ENCODE measurements at regions not wholly inside any gene's neighbourhood (a gene's known extent, or its start where the extent isn't known, plus 50 kb on each side); places are given as distances from the start of the nearest gene placed in this dataset.

DNA sequence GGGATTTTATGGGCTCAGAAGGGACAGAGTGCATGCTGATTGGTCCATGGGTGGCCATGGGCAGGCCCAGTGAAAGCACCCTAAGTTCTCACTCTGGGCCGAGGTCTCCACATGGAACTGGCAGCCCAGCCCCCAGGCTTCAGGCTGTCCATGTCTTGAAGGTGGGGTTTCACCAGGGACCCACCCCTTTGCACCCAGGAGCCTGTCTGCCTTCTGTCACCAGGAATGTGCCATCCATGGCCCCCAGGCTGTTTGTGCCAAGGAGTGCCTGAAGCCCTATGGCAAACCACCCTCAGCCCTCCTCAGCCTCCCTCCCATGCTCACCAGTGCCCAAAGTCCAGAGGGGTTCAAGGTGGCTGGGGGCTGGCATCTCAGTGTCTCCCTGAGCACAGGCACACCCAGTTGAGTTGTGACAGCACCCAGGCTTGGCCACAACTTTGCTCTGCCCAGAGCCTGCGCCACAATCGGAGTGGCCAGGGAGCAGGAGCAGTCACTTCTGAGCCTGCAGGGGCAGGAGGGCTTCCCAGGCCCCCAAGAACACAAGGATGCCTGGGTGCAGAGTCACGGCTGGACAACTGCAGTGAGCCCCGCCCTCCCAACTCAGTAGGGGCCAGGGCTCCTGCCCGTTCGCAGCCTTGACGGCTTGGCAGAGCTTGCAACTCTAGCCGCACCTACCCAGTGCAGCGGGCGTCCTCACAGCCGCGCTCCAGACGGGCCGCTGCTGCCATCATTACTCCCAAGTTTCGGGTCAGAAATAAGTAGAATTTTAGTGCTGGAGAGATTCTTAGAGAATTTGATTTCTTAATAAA lies 185.3 kb upstream of the NUDT6 start (continued):
- TF ChIP-seq POLR2AphosphoS2 (conservative IDR thresholded peaks at IDR 0.05; ENCODE audit: low read length) (no peak), NR3C1 (IDR thresholded peaks at IDR 0.05) (no peak)

DNA sequence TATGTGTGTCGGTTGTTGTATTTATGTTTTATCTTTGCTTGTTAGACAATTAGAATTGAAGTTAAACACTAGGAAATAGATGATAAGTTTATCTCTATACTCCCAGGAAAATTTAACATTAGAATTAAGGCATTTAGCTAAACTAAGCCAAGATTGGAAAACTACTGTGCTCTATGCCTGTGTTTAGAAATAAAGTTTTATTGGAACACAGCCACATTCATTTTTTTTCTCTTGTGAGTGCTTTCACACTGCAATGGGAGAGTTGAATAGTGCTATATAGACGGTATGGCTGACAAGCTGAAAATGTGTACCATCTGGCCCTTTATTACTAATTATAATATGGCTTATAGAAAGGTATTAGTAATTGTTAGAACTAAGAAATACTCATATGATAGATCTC lies 186.7 kb upstream of the NUDT6 start:
- Histone ChIP-seq H3K4me3 (no peak overlapping the region), H3K9me3 (no peaks in the 10 kb centered on the region), H3K4me2 (no peak overlapping the region), H3K27ac (no peak overlapping the region; a peak in 1 of 6 replicates), H3K4me1 (no peaks in the 10 kb centered on the region)
- CTCF ChIA-PET = interaction anchor here (0.5 kb wide), 1 partner anchor 27 kb away, joined by 3 read pairs; no protein-coding TSS in a partner anchor
- ATAC-seq (no peak), DNase-seq (ENCODE audit: low read depth in 1 of 2, low spot score in 1 of 2) (no peak), FAIRE-seq (no peak)
- 80% methylated on average over 2 of the region's 2 CpGs for WGBS (ENCODE audit: missing lambda C conversion rate)
- TF ChIP-seq FOSB (CRISPR knock-in tag; IDR thresholded peaks at IDR 0.05) (no peak), ZSCAN20 (CRISPR knock-in tag; IDR thresholded peaks at IDR 0.05) (no peak), CEBPB (IDR thresholded peaks at IDR 0.05) (no peak), TP53 (CRISPR knock-in tag; IDR thresholded peaks at IDR 0.05) (no peak), HOXB5 (CRISPR knock-in tag; IDR thresholded peaks at IDR 0.05) (no peak), GATA3 (IDR thresholded peaks at IDR 0.05; ENCODE audit: borderline replicate concordance) (no peak), CBX2 (IDR thresholded peaks at IDR 0.05; ENCODE audit: borderline replicate concordance, low read depth) (no peak), HEYL (CRISPR knock-in tag; IDR thresholded peaks at IDR 0.05) (no peak), HOXB13 (CRISPR knock-in tag; IDR thresholded peaks at IDR 0.05; ENCODE audit: low read depth) (no peak), ZNF302 (CRISPR knock-in tag; IDR thresholded peaks at IDR 0.05) (no peak), FOSL2 (IDR thresholded peaks at IDR 0.05) (no peak), FOSL2 (CRISPR knock-in tag; IDR thresholded peaks at IDR 0.05) (no peak), BHLHE40 (IDR thresholded peaks at IDR 0.05; ENCODE audit: low read depth, low read length) (no peak), CBX8 (IDR thresholded peaks at IDR 0.05) (no peak), CHD2 (IDR thresholded peaks at IDR 0.05; ENCODE audit: low read length, partially characterized antibody) (no peak), KDM1A (IDR thresholded peaks at IDR 0.05; ENCODE audit: low read depth) (no peak)
- TF ChIP-seq, protein P1, sequence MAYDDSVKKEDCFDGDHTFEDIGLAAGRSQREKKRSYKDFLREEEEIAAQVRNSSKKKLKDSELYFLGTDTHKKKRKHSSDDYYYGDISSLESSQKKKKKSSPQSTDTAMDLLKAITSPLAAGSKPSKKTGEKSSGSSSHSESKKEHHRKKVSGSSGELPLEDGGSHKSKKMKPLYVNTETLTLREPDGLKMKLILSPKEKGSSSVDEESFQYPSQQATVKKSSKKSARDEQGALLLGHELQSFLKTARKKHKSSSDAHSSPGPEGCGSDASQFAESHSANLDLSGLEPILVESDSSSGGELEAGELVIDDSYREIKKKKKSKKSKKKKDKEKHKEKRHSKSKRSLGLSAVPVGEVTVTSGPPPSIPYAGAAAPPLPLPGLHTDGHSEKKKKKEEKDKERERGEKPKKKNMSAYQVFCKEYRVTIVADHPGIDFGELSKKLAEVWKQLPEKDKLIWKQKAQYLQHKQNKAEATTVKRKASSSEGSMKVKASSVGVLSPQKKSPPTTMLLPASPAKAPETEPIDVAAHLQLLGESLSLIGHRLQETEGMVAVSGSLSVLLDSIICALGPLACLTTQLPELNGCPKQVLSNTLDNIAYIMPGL (CRISPR knock-in tag; IDR thresholded peaks at IDR 0.05; ENCODE audit: borderline replicate concordance) = no peak
- TF ChIP-seq, protein P2, sequence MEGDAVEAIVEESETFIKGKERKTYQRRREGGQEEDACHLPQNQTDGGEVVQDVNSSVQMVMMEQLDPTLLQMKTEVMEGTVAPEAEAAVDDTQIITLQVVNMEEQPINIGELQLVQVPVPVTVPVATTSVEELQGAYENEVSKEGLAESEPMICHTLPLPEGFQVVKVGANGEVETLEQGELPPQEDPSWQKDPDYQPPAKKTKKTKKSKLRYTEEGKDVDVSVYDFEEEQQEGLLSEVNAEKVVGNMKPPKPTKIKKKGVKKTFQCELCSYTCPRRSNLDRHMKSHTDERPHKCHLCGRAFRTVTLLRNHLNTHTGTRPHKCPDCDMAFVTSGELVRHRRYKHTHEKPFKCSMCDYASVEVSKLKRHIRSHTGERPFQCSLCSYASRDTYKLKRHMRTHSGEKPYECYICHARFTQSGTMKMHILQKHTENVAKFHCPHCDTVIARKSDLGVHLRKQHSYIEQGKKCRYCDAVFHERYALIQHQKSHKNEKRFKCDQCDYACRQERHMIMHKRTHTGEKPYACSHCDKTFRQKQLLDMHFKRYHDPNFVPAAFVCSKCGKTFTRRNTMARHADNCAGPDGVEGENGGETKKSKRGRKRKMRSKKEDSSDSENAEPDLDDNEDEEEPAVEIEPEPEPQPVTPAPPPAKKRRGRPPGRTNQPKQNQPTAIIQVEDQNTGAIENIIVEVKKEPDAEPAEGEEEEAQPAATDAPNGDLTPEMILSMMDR (IDR thresholded peaks at IDR 0.05) = no peak
- POLR2A ChIA-PET = no interaction called here

DNA sequence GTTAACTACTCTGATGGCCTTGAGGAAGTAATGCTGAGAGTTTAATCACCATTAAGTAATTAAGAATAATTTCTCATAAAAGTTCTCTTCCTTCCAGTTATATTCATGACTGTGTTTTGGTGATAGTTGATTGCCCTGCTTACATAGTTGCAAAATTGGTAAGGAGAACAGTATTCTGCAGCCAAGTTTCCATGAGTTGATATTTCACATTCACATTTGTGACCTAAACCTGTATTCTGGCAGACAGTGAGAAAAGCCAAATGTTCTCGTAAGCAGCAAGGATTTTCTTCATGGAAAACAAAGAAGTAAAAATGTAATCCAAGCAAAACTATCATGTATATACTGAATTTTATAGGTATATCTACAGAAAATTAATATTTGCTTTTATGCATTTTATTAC lies 187.8 kb upstream of the NUDT6 start:
- CTCF ChIA-PET = no interaction called here
- TF ChIP-seq, protein P3, sequence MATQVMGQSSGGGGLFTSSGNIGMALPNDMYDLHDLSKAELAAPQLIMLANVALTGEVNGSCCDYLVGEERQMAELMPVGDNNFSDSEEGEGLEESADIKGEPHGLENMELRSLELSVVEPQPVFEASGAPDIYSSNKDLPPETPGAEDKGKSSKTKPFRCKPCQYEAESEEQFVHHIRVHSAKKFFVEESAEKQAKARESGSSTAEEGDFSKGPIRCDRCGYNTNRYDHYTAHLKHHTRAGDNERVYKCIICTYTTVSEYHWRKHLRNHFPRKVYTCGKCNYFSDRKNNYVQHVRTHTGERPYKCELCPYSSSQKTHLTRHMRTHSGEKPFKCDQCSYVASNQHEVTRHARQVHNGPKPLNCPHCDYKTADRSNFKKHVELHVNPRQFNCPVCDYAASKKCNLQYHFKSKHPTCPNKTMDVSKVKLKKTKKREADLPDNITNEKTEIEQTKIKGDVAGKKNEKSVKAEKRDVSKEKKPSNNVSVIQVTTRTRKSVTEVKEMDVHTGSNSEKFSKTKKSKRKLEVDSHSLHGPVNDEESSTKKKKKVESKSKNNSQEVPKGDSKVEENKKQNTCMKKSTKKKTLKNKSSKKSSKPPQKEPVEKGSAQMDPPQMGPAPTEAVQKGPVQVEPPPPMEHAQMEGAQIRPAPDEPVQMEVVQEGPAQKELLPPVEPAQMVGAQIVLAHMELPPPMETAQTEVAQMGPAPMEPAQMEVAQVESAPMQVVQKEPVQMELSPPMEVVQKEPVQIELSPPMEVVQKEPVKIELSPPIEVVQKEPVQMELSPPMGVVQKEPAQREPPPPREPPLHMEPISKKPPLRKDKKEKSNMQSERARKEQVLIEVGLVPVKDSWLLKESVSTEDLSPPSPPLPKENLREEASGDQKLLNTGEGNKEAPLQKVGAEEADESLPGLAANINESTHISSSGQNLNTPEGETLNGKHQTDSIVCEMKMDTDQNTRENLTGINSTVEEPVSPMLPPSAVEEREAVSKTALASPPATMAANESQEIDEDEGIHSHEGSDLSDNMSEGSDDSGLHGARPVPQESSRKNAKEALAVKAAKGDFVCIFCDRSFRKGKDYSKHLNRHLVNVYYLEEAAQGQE (IDR thresholded peaks at IDR 0.05) = no peak
- TF ChIP-seq, protein P2 (IDR thresholded peaks at IDR 0.05) = no peak
- TF ChIP-seq SREBF2 (IDR thresholded peaks at IDR 0.05) (no peak), RNF2 (IDR thresholded peaks at IDR 0.05; ENCODE audit: borderline replicate concordance, low read depth) (no peak), JUNB (IDR thresholded peaks at IDR 0.05) (no peak), EP300 (IDR thresholded peaks at IDR 0.05) (no peak), CBX2 (IDR thresholded peaks at IDR 0.05; ENCODE audit: borderline replicate concordance, low read depth) (no peak)
- TF ChIP-seq, protein P4, sequence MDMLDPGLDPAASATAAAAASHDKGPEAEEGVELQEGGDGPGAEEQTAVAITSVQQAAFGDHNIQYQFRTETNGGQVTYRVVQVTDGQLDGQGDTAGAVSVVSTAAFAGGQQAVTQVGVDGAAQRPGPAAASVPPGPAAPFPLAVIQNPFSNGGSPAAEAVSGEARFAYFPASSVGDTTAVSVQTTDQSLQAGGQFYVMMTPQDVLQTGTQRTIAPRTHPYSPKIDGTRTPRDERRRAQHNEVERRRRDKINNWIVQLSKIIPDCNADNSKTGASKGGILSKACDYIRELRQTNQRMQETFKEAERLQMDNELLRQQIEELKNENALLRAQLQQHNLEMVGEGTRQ (IDR thresholded peaks at IDR 0.05) = no peak

More for the DNA sequence above, 187.8 kb upstream of the NUDT6 start:
- no peaks in the 10 kb centered on the region for H3K4me1 ChIP-seq
- POLR2A ChIA-PET = no interaction called here
- no peak overlapping the region for H3K27ac ChIP-seq
- 97% methylated on average over 1 of the region's 1 CpG for WGBS (ENCODE audit: missing lambda C conversion rate)
- ATAC-seq (no peak), DNase-seq (ENCODE audit: low read depth in 1 of 2, low spot score in 1 of 2) (no peak), FAIRE-seq (no peak)
- no peak overlapping the region for H3K4me2 ChIP-seq
- H3K4me3 ChIP-seq = no peak overlapping the region
- H3K9me3 ChIP-seq = no peaks in the 10 kb centered on the region
